ENCODE measurements at regions not wholly inside any gene's neighbourhood (a gene's known extent, or its start where the extent isn't known, plus 50 kb on each side); places are given as distances from the start of the nearest gene placed in this dataset.

DNA sequence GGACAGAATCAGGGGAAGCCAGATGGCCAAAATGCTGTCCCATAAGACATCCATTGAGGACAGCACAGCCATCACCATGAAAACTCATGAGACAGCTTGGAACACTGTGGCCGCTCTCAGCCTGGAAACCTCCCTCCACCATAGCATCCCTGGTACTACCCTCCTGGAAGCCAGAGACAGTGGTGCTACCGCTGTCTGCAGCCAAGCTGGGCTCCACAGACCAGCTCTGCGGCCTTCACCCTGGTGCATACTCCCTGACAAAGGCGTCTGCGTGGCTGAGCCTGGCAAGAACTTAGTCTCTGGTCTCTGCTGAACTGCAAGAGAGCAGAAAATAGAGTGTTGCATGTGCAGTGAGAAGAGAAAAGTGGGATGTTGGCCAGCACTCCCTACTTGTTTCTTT, 558.0 kb downstream of the C6orf118 start:
- TF ChIP-seq EZH2 (IDR thresholded peaks at IDR 0.05; ENCODE audit: insufficient read depth, poor library complexity, severe bottlenecking) (no peak), EZH2phosphoT487 (IDR thresholded peaks at IDR 0.05; ENCODE audit: insufficient read depth, low read depth) (no peak)
